Right lobe of liver (tissue), 4 donors: ENCODE measurements at regions not wholly inside any gene's neighbourhood (a gene's known extent, or its start where the extent isn't known, plus 50 kb on each side); places are given as distances from the start of the nearest gene placed in this dataset.

Experiments used
- CTCF ChIP-seq, 4 donors: fragments of 200-600 bp in 3 of 4; fragments of 450-650 bp in 1 of 4; IDR thresholded peaks; one replicate each; pipeline versions ENCODE4 v1.5.1 to v1.8.0; 2016 to 2022; ENCODE audit warnings: antibody characterized with exemption in 4 of 4, mild to moderate bottlenecking in 2 of 4
- POLR2A ChIP-seq: fragments of 450-650 bp; IDR thresholded peaks from one replicate; pipeline ENCODE4 v1.6.1; 2017; ENCODE audit warnings: antibody characterized with exemption, mild to moderate bottlenecking
- donor health status: DM: no; HTN: no; CAD: no.
- donor health status: DM: no; HTN: no; CAD: no.
- donor health status: DM: no; HTN: yes; CAD: no.

- TF ChIP-seq CTCF (IDR thresholded peaks at IDR 0.05) (no peak), POLR2A (no peak)
These were observed 263.0 kb upstream of the NRIP1 start for GRCh38 chr21:15327637-15328265.
